T-helper 2 cell treated with Interferon-gamma antibody and Interleukin-4, amounts not matched to agents 5 μg/mL and 100 μg/mL, for 36 hours (primary cell): ENCODE measurements at regions not wholly inside any gene's neighbourhood (a gene's known extent, or its start where the extent isn't known, plus 50 kb on each side); places are given as distances from the start of the nearest gene placed in this dataset.
"Not testable (repeated sequence)": the region's sequence is repeated elsewhere in the genome, so short reads cannot be mapped to it uniquely, and the experiment has no call there.

Source experiments
- DNase-seq: peaks from one replicate; pipeline ENCODE4 v3.0.0; 2021; ENCODE audit warnings: low spot score
- H3K27ac Mint-ChIP-seq: one replicate; pipeline ENCODE4 v1.8.0; 2021; ENCODE audit warnings: mild to moderate bottlenecking, mixed read lengths
- H3K27me3 Mint-ChIP-seq: one replicate; pipeline ENCODE4 v1.8.0; 2021; ENCODE audit warnings: low read depth, mixed read lengths
- H3K36me3 Mint-ChIP-seq: one replicate; pipeline ENCODE4 v1.8.0; 2021; ENCODE audit warnings: low read depth, mixed read lengths
- H3K4me1 Mint-ChIP-seq: one replicate; pipeline ENCODE4 v1.8.0; 2021; ENCODE audit warnings: low read depth, mixed read lengths
- H3K4me3 Mint-ChIP-seq: one replicate; pipeline ENCODE4 v1.8.0; 2022; ENCODE audit warnings: mild to moderate bottlenecking, moderate library complexity, mixed read lengths
- H3K9me3 Mint-ChIP-seq: one replicate; pipeline ENCODE4 v1.8.0; 2021; ENCODE audit warnings: mixed read lengths

DNA sequence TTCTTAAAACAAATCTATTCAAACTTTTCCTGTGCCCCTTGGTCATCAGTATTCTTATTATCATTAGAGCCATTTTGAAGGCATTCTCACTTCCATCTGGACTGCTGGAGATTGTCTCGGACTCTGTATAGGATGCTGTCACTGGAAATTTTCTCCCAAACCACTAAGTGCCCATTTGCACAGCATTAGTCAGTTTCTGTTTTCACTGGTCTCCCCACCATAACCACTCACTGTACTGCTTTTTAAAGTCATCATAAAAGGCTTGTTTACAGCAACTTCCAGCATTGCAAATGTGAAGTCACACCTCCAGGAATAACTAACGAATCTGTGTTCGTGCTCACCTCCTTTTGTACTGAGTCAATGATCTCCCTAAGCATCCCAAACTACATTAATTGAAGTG lies 150.9 kb upstream of the SERTAD2 start:
- no peak overlapping the region for H3K4me3 Mint-ChIP-seq
- H3K4me1 Mint-ChIP-seq, result peaks cover 13% of the 10 kb centered on the region
- H3K36me3 Mint-ChIP-seq, result no peaks in the 10 kb centered on the region
- no peak overlapping the region for H3K27ac Mint-ChIP-seq
- no peak for DNase-seq
- no peaks in the 10 kb centered on the region for H3K9me3 Mint-ChIP-seq
- H3K27me3 Mint-ChIP-seq, result no peaks in the 10 kb centered on the region

DNA sequence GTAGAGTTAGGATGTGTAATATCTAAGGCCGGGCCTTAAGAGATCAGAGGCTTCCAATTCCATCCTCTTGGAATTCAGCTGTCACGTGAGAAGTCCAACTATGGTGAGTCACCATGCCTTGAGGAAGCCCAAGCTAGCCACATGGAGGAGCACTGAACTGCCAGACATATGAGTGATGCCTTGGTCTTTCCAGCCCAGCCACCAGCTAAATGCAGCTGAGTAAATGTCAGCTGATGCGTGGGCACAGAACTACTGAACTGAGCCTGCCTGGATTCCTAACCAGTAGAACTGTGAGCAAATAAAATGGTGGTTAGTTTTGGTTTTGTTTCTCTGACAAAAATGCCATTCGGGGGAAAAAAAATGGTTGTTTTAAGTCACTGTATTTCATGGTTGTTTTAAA lies 153.7 kb upstream of the SERTAD2 start:
- Mint-ChIP-seq H3K9me3 (no peaks in the 10 kb centered on the region), H3K27me3 (no peaks in the 10 kb centered on the region), H3K27ac (no peak overlapping the region), H3K36me3 (no peaks in the 10 kb centered on the region), H3K4me1 (peaks cover 20% of the 10 kb centered on the region), H3K4me3 (no peak overlapping the region)
- peak; percentile 77 for DNase-seq

- Mint-ChIP-seq H3K36me3 (no peaks in the 10 kb centered on the region), H3K27ac (no peak overlapping the region), H3K4me3 (no peak overlapping the region), H3K4me1 (peaks cover 20% of the 10 kb centered on the region), H3K27me3 (no peaks in the 10 kb centered on the region), H3K9me3 (no peaks in the 10 kb centered on the region)
- DNase-seq, result no peak
Measured at GRCh38 chr2:64808092-64808491, 154.4 kb upstream of the SERTAD2 start.

GRCh38 chr2:64808754-64809153 lies 155.0 kb upstream of the SERTAD2 start:
- Mint-ChIP-seq H3K27ac (no peak overlapping the region), H3K4me1 (peaks cover 20% of the 10 kb centered on the region), H3K27me3 (no peaks in the 10 kb centered on the region), H3K4me3 (no peak overlapping the region), H3K9me3 (no peaks in the 10 kb centered on the region), H3K36me3 (no peaks in the 10 kb centered on the region)
- DNase-seq, result no peak

- Mint-ChIP-seq H3K36me3 (no peaks in the 10 kb centered on the region), H3K27me3 (no peaks in the 10 kb centered on the region), H3K4me1 (peaks cover 20% of the 10 kb centered on the region), H3K9me3 (no peaks in the 10 kb centered on the region), H3K4me3 (no peak overlapping the region), H3K27ac (no peak overlapping the region)
- DNase-seq, result no peak
Measured at GRCh38 chr2:64809216-64809615, 155.5 kb upstream of the SERTAD2 start.

GRCh38 chr2:64812285-64812684 lies 158.6 kb upstream of the SERTAD2 start:
- Mint-ChIP-seq H3K36me3 (no peaks in the 10 kb centered on the region), H3K4me1 (peaks cover 22% of the 10 kb centered on the region), H3K27ac (no peak overlapping the region), H3K9me3 (no peaks in the 10 kb centered on the region), H3K27me3 (no peaks in the 10 kb centered on the region), H3K4me3 (no peak overlapping the region)
- no peak for DNase-seq

DNA sequence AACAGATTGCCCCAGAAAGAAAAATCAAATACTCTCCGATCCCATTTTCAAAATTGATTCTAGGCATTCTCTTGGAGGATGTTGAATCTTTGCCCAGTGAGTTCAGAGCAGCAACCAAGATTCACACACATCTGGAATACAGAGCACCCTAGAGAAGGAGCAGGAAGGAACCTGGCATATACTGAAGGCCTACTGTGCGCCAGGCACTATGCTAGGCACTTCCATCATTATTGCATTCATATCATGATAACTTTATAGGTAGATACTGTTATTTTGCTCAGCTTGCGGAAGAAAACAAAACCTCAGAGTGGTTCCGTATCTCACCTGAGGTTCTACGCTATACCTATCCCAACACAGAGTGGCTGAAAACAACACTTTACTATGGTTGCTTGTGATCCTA lies 160.3 kb upstream of the SERTAD2 start:
- no peak for DNase-seq
- no peaks in the 10 kb centered on the region for H3K27me3 Mint-ChIP-seq
- H3K4me1 Mint-ChIP-seq, result peaks cover 18% of the 10 kb centered on the region
- H3K9me3 Mint-ChIP-seq, result no peaks in the 10 kb centered on the region
- H3K36me3 Mint-ChIP-seq, result no peaks in the 10 kb centered on the region
- H3K27ac Mint-ChIP-seq, result no peak overlapping the region
- no peak overlapping the region for H3K4me3 Mint-ChIP-seq

- not testable (repeated sequence) for H3K4me3 Mint-ChIP-seq, H3K27me3 Mint-ChIP-seq, H3K27ac Mint-ChIP-seq, H3K36me3 Mint-ChIP-seq, H3K9me3 Mint-ChIP-seq, DNase-seq
- H3K4me1 Mint-ChIP-seq, result peaks cover 29% of the 10 kb centered on the region
Measured at GRCh38 chr2:64816526-64816925, 162.8 kb upstream of the SERTAD2 start.

GRCh38 chr2:64817453-64817852 lies 163.7 kb upstream of the SERTAD2 start:
- H3K4me1 Mint-ChIP-seq, result peaks cover 22% of the 10 kb centered on the region

GRCh38 chr2:64818664-64819060 lies 164.9 kb upstream of the SERTAD2 start:
- Mint-ChIP-seq H3K36me3 (no peaks in the 10 kb centered on the region), H3K9me3 (no peaks in the 10 kb centered on the region), H3K4me1 (peaks cover 22% of the 10 kb centered on the region), H3K27ac (peak overlapping the region; percentile 73), H3K27me3 (no peaks in the 10 kb centered on the region), H3K4me3 (peak overlapping the region; percentile 24)
- no peak for DNase-seq

More at GRCh38 chr2:64817453-64817852, 163.7 kb upstream of the SERTAD2 start:
- Mint-ChIP-seq H3K27me3 (no peaks in the 10 kb centered on the region), H3K36me3 (no peaks in the 10 kb centered on the region), H3K9me3 (no peaks in the 10 kb centered on the region), H3K27ac (no peak overlapping the region), H3K4me3 (no peak overlapping the region)
- DNase-seq, result no peak

GRCh38 chr2:64819361-64819760 lies 165.6 kb upstream of the SERTAD2 start:
- Mint-ChIP-seq H3K9me3 (no peaks in the 10 kb centered on the region), H3K4me1 (peaks cover 22% of the 10 kb centered on the region), H3K4me3 (peak overlapping the region; percentile 48)

GRCh38 chr2:64819774-64820688 lies 166.3 kb upstream of the SERTAD2 start:
- H3K27ac Mint-ChIP-seq, result peak overlapping the region; percentile 85
- no peaks in the 10 kb centered on the region for H3K27me3 Mint-ChIP-seq
- DNase-seq, result peak; percentile 56
- peaks cover 22% of the 10 kb centered on the region for H3K4me1 Mint-ChIP-seq
- peak overlapping the region; percentile 48 for H3K4me3 Mint-ChIP-seq
- H3K36me3 Mint-ChIP-seq, result no peaks in the 10 kb centered on the region
- H3K9me3 Mint-ChIP-seq, result no peaks in the 10 kb centered on the region

More at GRCh38 chr2:64819361-64819760, 165.6 kb upstream of the SERTAD2 start:
- Mint-ChIP-seq H3K27me3 (no peaks in the 10 kb centered on the region), H3K36me3 (no peaks in the 10 kb centered on the region), H3K27ac (peak overlapping the region; percentile 85)
- no peak for DNase-seq

DNA sequence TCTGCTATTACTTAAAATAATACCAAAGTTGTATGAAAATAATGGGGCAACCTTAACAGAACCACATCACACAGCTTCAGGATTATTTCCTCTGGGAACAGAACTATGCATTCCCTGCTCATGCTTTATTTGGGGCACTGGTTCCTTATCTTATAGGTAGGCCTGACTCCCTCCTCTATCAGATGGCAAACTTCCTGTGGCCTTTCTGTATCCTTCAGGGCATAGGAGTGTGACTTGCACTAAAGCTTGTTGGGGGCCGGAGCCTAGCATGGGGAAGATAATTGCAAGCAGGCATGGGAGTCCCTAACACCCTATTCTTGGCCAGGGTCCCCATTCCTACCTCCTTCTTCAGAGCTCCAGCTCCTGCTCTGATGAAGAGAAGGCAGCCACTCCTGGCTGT lies 167.2 kb upstream of the SERTAD2 start:
- DNase-seq, result no peak
- Mint-ChIP-seq H3K4me3 (no peak overlapping the region), H3K36me3 (no peaks in the 10 kb centered on the region), H3K4me1 (peaks cover 19% of the 10 kb centered on the region), H3K27me3 (no peaks in the 10 kb centered on the region), H3K9me3 (no peaks in the 10 kb centered on the region), H3K27ac (no peak overlapping the region)

DNA sequence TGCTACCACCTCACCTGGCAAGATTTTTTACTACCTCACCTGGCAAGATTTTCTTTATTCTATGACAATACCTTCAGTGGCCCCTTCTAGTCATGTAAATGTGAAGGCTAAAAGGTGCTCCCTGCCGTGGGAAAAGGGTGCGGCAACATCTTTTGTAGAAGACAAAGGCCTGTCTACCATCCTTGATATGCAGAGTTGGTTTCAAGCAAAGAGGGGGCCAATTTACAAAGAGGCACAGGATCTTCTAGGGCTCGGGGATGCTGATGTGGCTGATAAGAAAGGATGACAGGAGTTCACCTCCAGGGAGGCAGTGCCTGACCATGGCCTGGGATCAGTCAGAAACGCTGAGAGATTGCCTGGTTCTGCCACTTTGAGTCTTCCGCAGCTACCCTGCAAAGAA lies 165.4 kb upstream of the SLC1A4 start:
- Mint-ChIP-seq H3K4me3 (no peak overlapping the region), H3K9me3 (no peaks in the 10 kb centered on the region), H3K27ac (no peak overlapping the region), H3K36me3 (no peaks in the 10 kb centered on the region), H3K27me3 (no peaks in the 10 kb centered on the region), H3K4me1 (peaks cover 11% of the 10 kb centered on the region)
- no peak for DNase-seq
